Natural killer cell (primary cell): ENCODE measurements at regions not wholly inside any gene's neighbourhood (a gene's known extent, or its start where the extent isn't known, plus 50 kb on each side); places are given as distances from the start of the nearest gene placed in this dataset.

Experiments
- ATAC-seq, 3 donors: fragments of 150-1000 bp in 2 of 3; fragments of 200-7000 bp in 1 of 3; cut with Tn5 transposase; 1 replicate in 1 of 3; 2 replicates in 2 of 3; pipeline ENCODE4 v1.10.0; 2021; ENCODE audit warnings: mild to moderate bottlenecking in 2 of 3, moderate library complexity in 2 of 3
- DNase-seq, 2 donors: peaks; one replicate each; pipeline versions ENCODE4 v3.0.0 to v3.0.0-alpha.2; 2013 to 2021; ENCODE audit warnings: mixed read lengths in 1 of 2
- H3K27ac ChIP-seq: one replicate; pipeline ENCODE4 v1.5.1; 2013; ENCODE audit warnings: mild to moderate bottlenecking, low read length
- H3K27me3 ChIP-seq: one replicate; pipeline ENCODE4 v1.6.1; 2013; ENCODE audit warnings: low read length; ENCODE audit not compliant: control insufficient read depth, insufficient read depth
- H3K36me3 ChIP-seq: one replicate; pipeline ENCODE4 v1.6.1; 2013; ENCODE audit warnings: low read length; ENCODE audit not compliant: control insufficient read depth, insufficient read depth
- H3K4me1 ChIP-seq: one replicate; pipeline ENCODE4 v1.6.1; 2013; ENCODE audit warnings: low read length; ENCODE audit not compliant: control insufficient read depth, insufficient read depth
- H3K4me3 ChIP-seq: one replicate; pipeline ENCODE4 v1.5.1; 2013; ENCODE audit warnings: low read length
- H3K9me3 ChIP-seq: one replicate; pipeline ENCODE4 v1.6.1; 2013; ENCODE audit warnings: low read length; ENCODE audit not compliant: control insufficient read depth, insufficient read depth
- H3K27ac Mint-ChIP-seq, 2 donors: one replicate each; pipeline ENCODE4 v1.8.0; 2022; ENCODE audit warnings: mild to moderate bottlenecking in 2 of 2, mixed read lengths in 2 of 2, moderate library complexity in 1 of 2
- H3K27me3 Mint-ChIP-seq, 2 donors: one replicate each; pipeline ENCODE4 v1.8.0; 2022; ENCODE audit warnings: low read depth in 2 of 2, mixed read lengths in 2 of 2
- H3K36me3 Mint-ChIP-seq: one replicate; pipeline ENCODE4 v1.8.0; 2022; ENCODE audit warnings: mixed read lengths
- H3K4me1 Mint-ChIP-seq, 2 donors: one replicate each; pipeline ENCODE4 v1.8.0; 2022; ENCODE audit warnings: mixed read lengths in 2 of 2
- H3K4me3 Mint-ChIP-seq: one replicate; pipeline ENCODE4 v1.8.0; 2022; ENCODE audit warnings: mild to moderate bottlenecking, moderate library complexity, mixed read lengths
- H3K9me3 Mint-ChIP-seq, 2 donors: one replicate each; pipeline ENCODE4 v1.8.0; 2022; ENCODE audit warnings: mixed read lengths in 2 of 2
- WGBS: methylation state at CpG from one replicate; pipeline ENCODE4 v1.1.7; 2013; ENCODE audit warnings: missing lambda C conversion rate; ENCODE audit not compliant: insufficient coverage; 5-methylcytosine and 5-hydroxymethylcytosine counted together
- intact Hi-C: fragments of 100-400 bp; cut with micrococcal nuclease; formaldehyde crosslinking; loops from one replicate; pipeline ENCODE4 v1.14.2; 2022
- TF ChIP-seq, protein P1 (sequence below): fragments of 200-600 bp; IDR thresholded peaks from one replicate; pipeline ENCODE4 v1.8.0; 2022; ENCODE audit warnings: antibody characterized with exemption

DNA sequence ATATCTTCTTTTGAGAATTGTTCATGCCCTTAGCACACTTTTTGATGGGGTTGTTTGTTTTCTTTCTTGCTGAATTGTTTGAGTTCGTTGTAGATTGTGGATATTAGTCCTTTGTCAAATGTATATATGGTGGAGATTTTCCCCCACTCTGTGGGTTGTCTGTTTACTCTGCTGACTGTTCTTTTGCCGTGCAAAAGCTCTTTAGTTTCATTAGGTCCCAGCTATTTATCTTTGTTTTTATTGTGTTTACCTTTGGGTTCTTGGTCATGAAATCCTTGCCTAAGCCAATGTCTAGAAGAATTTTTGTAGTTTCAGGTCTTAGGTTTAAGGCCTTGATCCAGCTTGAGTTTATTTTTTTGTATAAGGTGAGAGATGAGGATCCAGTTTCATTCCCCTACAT lies 1372.6 kb upstream of the TENM3 start:
- ATAC-seq (no peak), DNase-seq (no peak)
- Mint-ChIP-seq H3K4me3 (no peak overlapping the region), H3K27ac (no peak overlapping the region), H3K4me1 (no peaks in the 10 kb centered on the region), H3K36me3 (no peaks in the 10 kb centered on the region), H3K27me3 (no peaks in the 10 kb centered on the region), H3K9me3 (peaks cover 10 to 13% of the 10 kb centered on the region in 2 donors)
- H3K9me3 ChIP-seq = peaks cover 15% of the 10 kb centered on the region
- no peaks in the 10 kb centered on the region for H3K36me3 ChIP-seq
- intact Hi-C loops = no loop called here
- no peak overlapping the region for H3K27ac ChIP-seq
- WGBS = 71% methylated on average over 1 of the region's 2 CpGs
- TF ChIP-seq, protein P1, sequence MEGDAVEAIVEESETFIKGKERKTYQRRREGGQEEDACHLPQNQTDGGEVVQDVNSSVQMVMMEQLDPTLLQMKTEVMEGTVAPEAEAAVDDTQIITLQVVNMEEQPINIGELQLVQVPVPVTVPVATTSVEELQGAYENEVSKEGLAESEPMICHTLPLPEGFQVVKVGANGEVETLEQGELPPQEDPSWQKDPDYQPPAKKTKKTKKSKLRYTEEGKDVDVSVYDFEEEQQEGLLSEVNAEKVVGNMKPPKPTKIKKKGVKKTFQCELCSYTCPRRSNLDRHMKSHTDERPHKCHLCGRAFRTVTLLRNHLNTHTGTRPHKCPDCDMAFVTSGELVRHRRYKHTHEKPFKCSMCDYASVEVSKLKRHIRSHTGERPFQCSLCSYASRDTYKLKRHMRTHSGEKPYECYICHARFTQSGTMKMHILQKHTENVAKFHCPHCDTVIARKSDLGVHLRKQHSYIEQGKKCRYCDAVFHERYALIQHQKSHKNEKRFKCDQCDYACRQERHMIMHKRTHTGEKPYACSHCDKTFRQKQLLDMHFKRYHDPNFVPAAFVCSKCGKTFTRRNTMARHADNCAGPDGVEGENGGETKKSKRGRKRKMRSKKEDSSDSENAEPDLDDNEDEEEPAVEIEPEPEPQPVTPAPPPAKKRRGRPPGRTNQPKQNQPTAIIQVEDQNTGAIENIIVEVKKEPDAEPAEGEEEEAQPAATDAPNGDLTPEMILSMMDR = no peak
- no peaks in the 10 kb centered on the region for H3K27me3 ChIP-seq
- no peaks in the 10 kb centered on the region for H3K4me1 ChIP-seq
- H3K4me3 ChIP-seq = no peak overlapping the region

DNA sequence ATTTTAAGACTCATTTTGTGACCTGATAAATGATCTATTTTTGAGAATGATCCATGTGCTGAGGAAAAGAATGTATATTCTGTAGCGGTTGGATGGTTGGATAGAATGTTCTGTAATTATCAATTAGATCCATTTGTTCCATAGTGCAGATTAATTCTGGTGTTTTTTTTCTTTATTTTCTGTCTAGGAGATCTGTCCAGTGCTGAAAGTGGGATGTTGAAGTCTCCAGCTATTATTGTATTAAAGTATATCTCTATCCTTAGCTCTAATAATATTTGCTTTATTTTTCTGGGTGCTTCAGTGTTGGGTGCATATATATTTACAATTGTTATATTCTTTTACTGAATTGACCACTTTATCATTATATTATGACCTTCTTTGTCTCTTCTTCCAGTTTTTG lies 1344.9 kb upstream of the TENM3 start:
- Histone ChIP-seq H3K27me3 (no peaks in the 10 kb centered on the region), H3K27ac (no peak overlapping the region), H3K36me3 (no peaks in the 10 kb centered on the region), H3K4me1 (no peaks in the 10 kb centered on the region), H3K9me3 (peaks cover 10% of the 10 kb centered on the region), H3K4me3 (no peak overlapping the region)
- no peak for DNase-seq
- Mint-ChIP-seq H3K4me1 (no peaks in the 10 kb centered on the region), H3K9me3 (peaks cover 11 to 21% of the 10 kb centered on the region in 2 donors), H3K27ac (no peak overlapping the region), H3K27me3 (no peaks in the 10 kb centered on the region), H3K4me3 (no peak overlapping the region), H3K36me3 (peaks cover 16% of the 10 kb centered on the region)
- intact Hi-C loops = no loop called here
- no peak for ATAC-seq
- TF ChIP-seq, protein P1 = no peak
- 17% methylated on average over 1 of the region's 1 CpG for WGBS

DNA sequence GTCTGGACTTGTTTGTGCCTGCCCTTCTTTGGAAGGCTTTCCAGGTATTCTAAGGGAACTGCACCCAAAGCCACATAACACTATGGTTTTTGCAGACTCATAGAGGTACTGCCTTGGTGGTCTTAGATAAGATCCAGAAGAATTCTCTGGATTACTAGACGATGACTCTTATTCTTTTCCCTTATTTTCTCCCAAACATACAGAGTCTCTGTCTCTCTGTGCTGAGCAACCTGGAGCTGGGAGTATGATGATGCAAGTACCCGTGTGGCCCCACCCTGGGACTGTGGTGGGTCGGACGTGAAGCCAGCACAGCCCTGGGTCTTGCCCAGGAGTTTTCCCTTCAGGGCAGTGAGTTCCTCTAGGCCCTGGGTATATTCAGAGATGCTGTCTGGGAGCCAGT lies 1342.4 kb upstream of the TENM3 start:
- no peak overlapping the region for H3K4me3 Mint-ChIP-seq
- DNase-seq = no peak
- intact Hi-C loops = no loop called here
- H3K27ac Mint-ChIP-seq = no peak overlapping the region
- TF ChIP-seq, protein P1 = no peak
- peaks cover 15 to 16% of the 10 kb centered on the region in 2 donors for H3K9me3 Mint-ChIP-seq
- H3K4me3 ChIP-seq = no peak overlapping the region
- no peak overlapping the region for H3K27ac ChIP-seq
- 87% methylated on average over 4 of the region's 4 CpGs for WGBS
- no peaks in the 10 kb centered on the region for H3K4me1 Mint-ChIP-seq
- H3K9me3 ChIP-seq = peaks cover 10% of the 10 kb centered on the region
- no peaks in the 10 kb centered on the region for H3K36me3 ChIP-seq
- ATAC-seq = no peak
- H3K4me1 ChIP-seq = no peaks in the 10 kb centered on the region
- H3K27me3 Mint-ChIP-seq = no peaks in the 10 kb centered on the region
- H3K27me3 ChIP-seq = no peaks in the 10 kb centered on the region
- peaks cover 21% of the 10 kb centered on the region for H3K36me3 Mint-ChIP-seq

DNA sequence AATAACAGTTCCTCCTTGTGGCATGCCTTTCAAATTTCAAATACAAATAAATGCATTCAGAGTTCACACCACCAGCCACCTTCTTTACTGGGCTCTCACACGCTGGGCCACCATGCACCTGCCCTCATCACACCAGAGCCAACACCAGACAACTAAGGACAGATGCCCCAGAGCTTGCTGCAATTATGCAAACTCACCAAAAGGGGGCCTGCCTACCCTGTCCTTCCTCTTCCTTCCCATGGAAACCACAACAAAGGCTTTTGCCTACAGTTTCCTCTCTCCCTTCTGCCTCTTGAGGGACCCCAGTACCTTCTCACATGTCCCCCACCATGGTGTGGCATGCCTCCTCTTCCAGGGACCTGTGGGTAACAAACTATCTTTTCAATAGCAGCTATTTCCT lies 1333.9 kb upstream of the TENM3 start:
- WGBS = 76% methylated on average over 1 of the region's 1 CpG
- no peak for DNase-seq
- H3K4me1 Mint-ChIP-seq = no peaks in the 10 kb centered on the region
- H3K36me3 ChIP-seq = no peaks in the 10 kb centered on the region
- no peak overlapping the region for H3K27ac ChIP-seq
- intact Hi-C loops = no loop called here
- H3K27me3 ChIP-seq = no peaks in the 10 kb centered on the region
- no peak overlapping the region for H3K27ac Mint-ChIP-seq
- ATAC-seq = no peak
- H3K9me3 Mint-ChIP-seq = peaks cover 10 to 12% of the 10 kb centered on the region in 2 donors
- no peak overlapping the region for H3K4me3 Mint-ChIP-seq
- H3K36me3 Mint-ChIP-seq = no peaks in the 10 kb centered on the region
- TF ChIP-seq, protein P1 = no peak
- no peaks in the 10 kb centered on the region for H3K27me3 Mint-ChIP-seq
- H3K4me3 ChIP-seq = no peak overlapping the region
- H3K4me1 ChIP-seq = no peaks in the 10 kb centered on the region
- H3K9me3 ChIP-seq = peaks cover 3% of the 10 kb centered on the region
